ENCODE measurements at regions not wholly inside any gene's neighbourhood (a gene's known extent, or its start where the extent isn't known, plus 50 kb on each side); places are given as distances from the start of the nearest gene placed in this dataset.

- TF ChIP-seq, protein P1, sequence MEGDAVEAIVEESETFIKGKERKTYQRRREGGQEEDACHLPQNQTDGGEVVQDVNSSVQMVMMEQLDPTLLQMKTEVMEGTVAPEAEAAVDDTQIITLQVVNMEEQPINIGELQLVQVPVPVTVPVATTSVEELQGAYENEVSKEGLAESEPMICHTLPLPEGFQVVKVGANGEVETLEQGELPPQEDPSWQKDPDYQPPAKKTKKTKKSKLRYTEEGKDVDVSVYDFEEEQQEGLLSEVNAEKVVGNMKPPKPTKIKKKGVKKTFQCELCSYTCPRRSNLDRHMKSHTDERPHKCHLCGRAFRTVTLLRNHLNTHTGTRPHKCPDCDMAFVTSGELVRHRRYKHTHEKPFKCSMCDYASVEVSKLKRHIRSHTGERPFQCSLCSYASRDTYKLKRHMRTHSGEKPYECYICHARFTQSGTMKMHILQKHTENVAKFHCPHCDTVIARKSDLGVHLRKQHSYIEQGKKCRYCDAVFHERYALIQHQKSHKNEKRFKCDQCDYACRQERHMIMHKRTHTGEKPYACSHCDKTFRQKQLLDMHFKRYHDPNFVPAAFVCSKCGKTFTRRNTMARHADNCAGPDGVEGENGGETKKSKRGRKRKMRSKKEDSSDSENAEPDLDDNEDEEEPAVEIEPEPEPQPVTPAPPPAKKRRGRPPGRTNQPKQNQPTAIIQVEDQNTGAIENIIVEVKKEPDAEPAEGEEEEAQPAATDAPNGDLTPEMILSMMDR (IDR thresholded peaks at IDR 0.05; ENCODE audit: extremely low read depth, missing control alignments): no peak
- no peak for DNase-seq (ENCODE audit: low spot score)
Measured at GRCh38 chr5:97554977-97555643, 372.1 kb upstream of the RIOK2 start.

DNA sequence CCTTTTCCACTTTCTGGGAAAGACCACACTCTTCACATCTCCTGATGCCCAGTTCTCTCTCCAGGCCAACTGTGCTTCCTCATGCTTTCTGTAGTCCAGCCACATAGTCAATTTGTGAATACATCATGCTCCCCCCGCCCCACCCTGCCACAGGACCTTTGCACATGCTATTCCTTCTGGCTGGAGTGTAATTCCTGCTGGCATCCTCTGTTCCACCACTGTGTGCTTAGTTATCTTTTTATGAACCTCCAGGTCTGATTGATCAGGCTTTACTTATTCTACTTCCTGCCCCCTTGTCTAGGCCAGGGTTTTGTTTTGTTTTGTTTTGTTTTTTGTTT lies 372.6 kb upstream of the RIOK2 start:
- DNase-seq (ENCODE audit: low spot score): no peak
- TF ChIP-seq, protein P1 (IDR thresholded peaks at IDR 0.05; ENCODE audit: extremely low read depth, missing control alignments): no peak

DNA sequence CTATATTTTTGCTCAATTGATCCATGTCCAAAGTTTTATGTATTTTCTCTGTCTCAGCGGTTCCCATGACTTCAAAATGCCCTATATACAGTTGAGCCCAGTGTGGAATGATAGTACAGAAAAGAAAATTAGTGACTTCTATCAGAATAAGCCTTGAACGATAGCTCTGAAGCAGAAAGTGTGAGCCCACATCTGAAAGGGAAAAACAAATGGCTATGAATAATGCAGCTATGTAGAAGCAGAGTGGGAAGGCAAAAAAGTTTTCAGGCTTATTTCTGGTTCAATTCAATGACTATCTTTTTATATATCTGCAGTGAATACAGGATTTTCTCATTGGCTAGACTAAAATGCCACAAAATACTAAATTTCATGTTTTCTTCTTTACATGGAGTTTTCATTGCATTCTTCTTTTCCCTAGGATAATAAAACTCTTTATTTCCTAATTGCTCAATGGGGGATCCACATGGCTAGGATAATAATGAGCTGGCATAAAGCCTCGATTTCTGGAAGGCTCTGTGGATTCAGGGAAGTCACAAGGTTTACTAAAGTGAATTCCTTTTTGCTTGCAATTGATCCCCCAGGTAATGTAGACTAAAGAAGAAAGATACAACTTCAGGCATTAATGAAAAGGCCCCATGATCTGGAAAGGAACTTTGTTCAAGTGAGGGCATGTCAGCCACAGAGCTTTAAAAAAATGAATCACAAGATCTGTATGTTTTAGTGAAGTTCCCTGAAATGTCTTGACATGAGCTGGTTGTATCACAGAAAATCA lies 377.0 kb upstream of the RIOK2 start:
- no peak for DNase-seq (ENCODE audit: low spot score)
- TF ChIP-seq, protein P1 (IDR thresholded peaks at IDR 0.05; ENCODE audit: extremely low read depth, missing control alignments): no peak

- TF ChIP-seq, protein P1 (IDR thresholded peaks at IDR 0.05; ENCODE audit: extremely low read depth, missing control alignments): no peak
- DNase-seq (ENCODE audit: low spot score): no peak
Measured at GRCh38 chr5:97560599-97560993, 377.5 kb upstream of the RIOK2 start.

DNA sequence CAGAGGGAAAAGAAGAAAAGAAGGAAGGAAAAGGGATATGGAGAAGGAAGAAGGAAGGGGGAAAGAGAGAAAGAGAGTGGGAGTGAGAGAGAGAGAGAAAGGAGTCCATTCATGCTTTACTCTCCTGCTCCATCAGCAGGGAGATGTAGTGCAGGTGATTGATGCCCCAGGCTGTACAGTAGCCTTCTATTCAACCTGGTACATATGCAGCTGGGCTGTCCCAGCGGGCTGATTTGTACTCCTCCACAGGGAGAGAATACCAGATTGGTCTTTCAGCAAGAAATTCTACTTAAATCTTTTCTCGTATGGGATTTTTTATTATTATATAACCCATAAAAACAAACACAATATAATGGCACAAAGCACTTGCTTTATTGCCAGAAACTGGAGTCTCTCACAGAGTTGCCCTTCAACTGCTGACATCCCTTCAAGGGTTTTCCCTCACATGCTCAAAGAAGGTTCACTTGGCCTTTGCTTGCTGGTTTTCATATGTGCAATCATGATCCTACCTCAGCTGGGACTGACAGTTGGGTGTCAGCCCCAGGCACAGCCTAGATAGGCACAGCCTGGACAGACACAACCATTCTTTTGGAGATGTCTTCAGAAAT lies 380.1 kb upstream of the RIOK2 start:
- DNase-seq (ENCODE audit: low spot score): no peak
- TF ChIP-seq, protein P1 (IDR thresholded peaks at IDR 0.05; ENCODE audit: extremely low read depth, missing control alignments): no peak

DNA sequence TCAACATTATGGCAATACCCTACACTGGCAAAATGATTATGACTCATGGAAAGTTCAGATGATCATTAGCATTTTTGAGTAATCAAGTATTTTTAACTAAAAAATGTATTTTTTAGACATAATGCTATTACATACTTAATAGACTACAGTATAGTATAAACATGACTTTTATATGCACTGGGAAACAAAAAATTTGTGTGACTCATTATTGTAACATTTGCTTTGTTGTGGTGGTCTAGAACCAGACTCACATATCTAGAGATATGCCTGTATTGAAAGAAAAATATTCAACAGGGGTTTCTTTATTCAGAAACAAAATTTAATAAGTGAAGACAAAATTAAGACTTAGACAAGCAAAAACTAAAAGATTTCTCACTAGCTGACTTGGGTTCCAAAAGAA lies 385.3 kb upstream of the RIOK2 start:
- DNase-seq (ENCODE audit: low spot score): no peak
- TF ChIP-seq, protein P1 (IDR thresholded peaks at IDR 0.05; ENCODE audit: extremely low read depth, missing control alignments): no peak

GRCh38 chr5:97570242-97570641 lies 387.2 kb upstream of the RIOK2 start:
- TF ChIP-seq, protein P1 (IDR thresholded peaks at IDR 0.05; ENCODE audit: extremely low read depth, missing control alignments): no peak

More at GRCh38 chr5:97570242-97570641, 387.2 kb upstream of the RIOK2 start:
- DNase-seq (ENCODE audit: low spot score): no peak

All from GM20000 (cell line).